ENCODE measurements at regions not wholly inside any gene's neighbourhood (a gene's known extent, or its start where the extent isn't known, plus 50 kb on each side); places are given as distances from the start of the nearest gene placed in this dataset.
"Not testable (repeated sequence)": the region's sequence is repeated elsewhere in the genome, so short reads cannot be mapped to it uniquely, and the experiment has no call there.

- H3K4me1 ChIP-seq (ENCODE audit: control insufficient read depth, insufficient read depth, low read length); H3K27ac ChIP-seq (ENCODE audit: extremely low read depth, low read depth, low read length); POLR2A ChIA-PET; CTCF ChIA-PET; H3K36me3 ChIP-seq (ENCODE audit: control insufficient read depth in 2 of 2, insufficient read depth in 1 of 2, low read length in 2 of 2); H3K9me3 ChIP-seq (ENCODE audit: control insufficient read depth, insufficient read depth, low read depth, low read length); H3K4me3 ChIP-seq (ENCODE audit: low read depth, low read length): not testable (repeated sequence)
These were observed 165.2 kb upstream of the TGIF2LX start for GRCh38 chrX:89756466-89756865.

- H3K4me1 ChIP-seq (ENCODE audit: control insufficient read depth, insufficient read depth, low read length); H3K9me3 ChIP-seq (ENCODE audit: control insufficient read depth, insufficient read depth, low read depth, low read length); H3K4me3 ChIP-seq (ENCODE audit: low read depth, low read length); POLR2A ChIA-PET; H3K36me3 ChIP-seq (ENCODE audit: control insufficient read depth in 2 of 2, insufficient read depth in 1 of 2, low read length in 2 of 2); H3K27ac ChIP-seq (ENCODE audit: extremely low read depth, low read depth, low read length): not testable (repeated sequence)
- peak; percentile 40 for TF ChIP-seq ZNF654 (tag by site-specific recombination; IDR thresholded peaks at IDR 0.05; ENCODE audit: low read depth)
- CTCF ChIA-PET = interaction anchor here (0.6 to 0.9 kb wide), 3 partner anchors 11 to 1635 kb away, joined by 3 to 5 read pairs (median 3); no protein-coding TSS in a partner anchor
These were observed 163.9 kb upstream of the TGIF2LX start for GRCh38 chrX:89757767-89758166.

GRCh38 chrX:89759076-89759685, 162.5 kb upstream of the TGIF2LX start:
- H3K9me3 ChIP-seq (ENCODE audit: control insufficient read depth, insufficient read depth, low read depth, low read length); H3K27ac ChIP-seq (ENCODE audit: extremely low read depth, low read depth, low read length); CTCF ChIA-PET; H3K36me3 ChIP-seq (ENCODE audit: control insufficient read depth in 2 of 2, insufficient read depth in 1 of 2, low read length in 2 of 2); H3K4me1 ChIP-seq (ENCODE audit: control insufficient read depth, insufficient read depth, low read length); POLR2A ChIA-PET; H3K4me3 ChIP-seq (ENCODE audit: low read depth, low read length): not testable (repeated sequence)
- peak; percentile 37 for TF ChIP-seq ZNF654 (tag by site-specific recombination; IDR thresholded peaks at IDR 0.05; ENCODE audit: low read depth)

- CTCF ChIA-PET; H3K4me1 ChIP-seq (ENCODE audit: control insufficient read depth, insufficient read depth, low read length); H3K4me3 ChIP-seq (ENCODE audit: low read depth, low read length); H3K27ac ChIP-seq (ENCODE audit: extremely low read depth, low read depth, low read length); H3K9me3 ChIP-seq (ENCODE audit: control insufficient read depth, insufficient read depth, low read depth, low read length); POLR2A ChIA-PET; H3K36me3 ChIP-seq (ENCODE audit: control insufficient read depth in 2 of 2, insufficient read depth in 1 of 2, low read length in 2 of 2): not testable (repeated sequence)
These were observed 150.1 kb upstream of the TGIF2LX start for GRCh38 chrX:89771639-89772038.

GRCh38 chrX:89811440-89811839, 110.3 kb upstream of the TGIF2LX start:
- H3K27ac ChIP-seq (ENCODE audit: extremely low read depth, low read depth, low read length); H3K4me1 ChIP-seq (ENCODE audit: control insufficient read depth, insufficient read depth, low read length); POLR2A ChIA-PET; H3K9me3 ChIP-seq (ENCODE audit: control insufficient read depth, insufficient read depth, low read depth, low read length); H3K36me3 ChIP-seq (ENCODE audit: control insufficient read depth in 2 of 2, insufficient read depth in 1 of 2, low read length in 2 of 2); H3K4me3 ChIP-seq (ENCODE audit: low read depth, low read length); CTCF ChIA-PET: not testable (repeated sequence)
- peak; percentile 92 for TF ChIP-seq ZNF146 (tag by site-specific recombination; IDR thresholded peaks at IDR 0.05)
- TF ChIP-seq ZNF280D (tag by site-specific recombination; IDR thresholded peaks at IDR 0.05) = peak; percentile 69; the same call in 1 of the 2 replicates

GRCh38 chrX:89839723-89840122, 82.0 kb upstream of the TGIF2LX start:
- H3K4me3 ChIP-seq (ENCODE audit: low read depth, low read length); POLR2A ChIA-PET: not testable (repeated sequence)

GRCh38 chrX:89871662-89872061, 50.0 kb upstream of the TGIF2LX start:
- peak; percentile 32 for TF ChIP-seq ZNF654 (tag by site-specific recombination; IDR thresholded peaks at IDR 0.05; ENCODE audit: low read depth)
- H3K36me3 ChIP-seq (ENCODE audit: control insufficient read depth in 2 of 2, insufficient read depth in 1 of 2, low read length in 2 of 2); H3K4me3 ChIP-seq (ENCODE audit: low read depth, low read length); H3K9me3 ChIP-seq (ENCODE audit: control insufficient read depth, insufficient read depth, low read depth, low read length); H3K4me1 ChIP-seq (ENCODE audit: control insufficient read depth, insufficient read depth, low read length); POLR2A ChIA-PET; CTCF ChIA-PET; H3K27ac ChIP-seq (ENCODE audit: extremely low read depth, low read depth, low read length): not testable (repeated sequence)

More at GRCh38 chrX:89839723-89840122, 82.0 kb upstream of the TGIF2LX start:
- CTCF ChIA-PET; H3K27ac ChIP-seq (ENCODE audit: extremely low read depth, low read depth, low read length); H3K9me3 ChIP-seq (ENCODE audit: control insufficient read depth, insufficient read depth, low read depth, low read length); H3K4me1 ChIP-seq (ENCODE audit: control insufficient read depth, insufficient read depth, low read length); H3K36me3 ChIP-seq (ENCODE audit: control insufficient read depth in 2 of 2, insufficient read depth in 1 of 2, low read length in 2 of 2): not testable (repeated sequence)

Measured in HEK293 (cell line).